ENCODE measurements at regions not wholly inside any gene's neighbourhood (a gene's known extent, or its start where the extent isn't known, plus 50 kb on each side); places are given as distances from the start of the nearest gene placed in this dataset.

GRCh38 chr6:144582939-144583613, 297.9 kb downstream of the UTRN start:
- peak overlapping the region; percentile 38 for H3K4me3 ChIP-seq (ENCODE audit: low read depth, low read length)
- TF ChIP-seq CTCF (IDR thresholded peaks at IDR 0.05; ENCODE audit: low read depth, low read length) = no peak

DNA sequence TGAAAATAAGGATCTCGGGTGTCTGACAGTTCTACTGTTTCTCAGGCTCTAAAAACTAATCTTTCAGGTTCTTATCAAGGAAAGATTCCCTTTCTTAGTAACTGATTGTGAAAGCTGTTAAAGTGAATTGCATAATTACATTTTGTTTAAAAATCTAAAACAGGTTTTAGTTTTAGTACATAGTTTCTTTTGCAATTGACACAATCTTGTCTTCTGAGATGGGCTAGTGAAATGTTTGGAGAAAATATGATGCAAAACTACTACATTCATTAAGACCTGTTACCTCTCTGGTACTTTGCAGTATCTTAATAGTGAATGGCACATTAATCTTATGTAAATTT, 298.4 kb downstream of the UTRN start:
- no peak for TF ChIP-seq CTCF (IDR thresholded peaks at IDR 0.05; ENCODE audit: low read depth, low read length)
- no peak overlapping the region for H3K4me3 ChIP-seq (ENCODE audit: low read depth, low read length)

GRCh38 chr6:144585217-144585814, 300.2 kb downstream of the UTRN start:
- H3K4me3 ChIP-seq (ENCODE audit: low read depth, low read length) = no peak overlapping the region

DNA sequence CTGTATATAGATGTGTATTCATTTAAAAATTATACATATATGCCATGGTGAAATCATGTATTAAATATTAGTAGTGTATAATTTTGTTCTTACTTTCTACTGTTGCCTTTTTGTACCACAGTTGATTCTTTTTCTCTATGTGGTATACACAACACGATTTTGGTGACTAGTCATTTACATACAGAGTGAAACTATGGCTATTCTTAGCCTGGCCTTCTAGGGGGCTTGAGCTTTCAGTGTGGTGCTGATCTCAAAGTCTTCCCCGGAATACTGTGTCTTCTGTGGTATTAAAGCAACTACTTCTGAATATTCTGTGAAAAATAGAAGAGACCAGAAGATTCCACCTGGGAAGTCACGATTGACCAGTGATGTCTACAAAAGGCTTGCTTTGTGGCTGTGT, 301.9 kb downstream of the UTRN start:
- TF ChIP-seq CTCF (IDR thresholded peaks at IDR 0.05; ENCODE audit: low read depth, low read length) = no peak

More at GRCh38 chr6:144585217-144585814, 300.2 kb downstream of the UTRN start:
- TF ChIP-seq CTCF (IDR thresholded peaks at IDR 0.05; ENCODE audit: low read depth, low read length) = peak; percentile 50; the same call in 1 of the 2 replicates

GRCh38 chr6:144588697-144589325, 303.7 kb downstream of the UTRN start:
- TF ChIP-seq CTCF (IDR thresholded peaks at IDR 0.05; ENCODE audit: low read depth, low read length) = no peak
- no peak overlapping the region for H3K4me3 ChIP-seq (ENCODE audit: low read depth, low read length)

More for the DNA sequence above, 301.9 kb downstream of the UTRN start:
- H3K4me3 ChIP-seq (ENCODE audit: low read depth, low read length) = no peak overlapping the region

- TF ChIP-seq CTCF (IDR thresholded peaks at IDR 0.05; ENCODE audit: low read depth, low read length) = no peak
- H3K4me3 ChIP-seq (ENCODE audit: low read depth, low read length) = no peak overlapping the region
Observed at GRCh38 chr6:144590532-144590931, 305.4 kb downstream of the UTRN start.

DNA sequence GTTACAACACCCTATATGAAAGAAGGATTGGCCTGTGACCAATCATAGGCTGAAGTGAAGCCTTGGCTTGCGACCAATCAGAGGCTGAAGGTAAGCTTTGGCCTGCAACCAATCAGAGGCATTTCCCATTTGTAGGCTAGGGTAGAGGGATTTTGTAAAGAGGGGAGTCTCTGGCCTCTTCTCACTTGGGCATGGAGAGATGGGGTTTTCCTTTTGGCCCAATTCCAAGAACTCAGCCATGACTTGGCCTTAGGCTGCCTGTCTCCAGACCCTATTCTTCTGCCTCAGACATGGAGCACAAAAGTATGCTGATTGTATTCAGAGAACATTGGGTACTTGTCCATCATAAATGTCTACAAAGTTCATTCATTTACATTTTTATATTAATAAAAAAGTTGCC, 308.3 kb downstream of the UTRN start:
- H3K4me3 ChIP-seq (ENCODE audit: low read depth, low read length) = no peak overlapping the region
- no peak for TF ChIP-seq CTCF (IDR thresholded peaks at IDR 0.05; ENCODE audit: low read depth, low read length)

All from WI38 (cell line).